Fibroblast of villous mesenchyme (primary cell): ENCODE measurements at regions not wholly inside any gene's neighbourhood (a gene's known extent, or its start where the extent isn't known, plus 50 kb on each side); places are given as distances from the start of the nearest gene placed in this dataset.

Experiments used
- DNase-seq: peaks from one replicate; pipeline ENCODE4 v3.0.0-alpha.2; 2010; ENCODE audit warnings: low read depth
- H3K4me3 ChIP-seq: 2 replicates; pipeline ENCODE4 v1.5.1; 2011; ENCODE audit warnings: low read depth, mild to moderate bottlenecking, low read length
- TF ChIP-seq, protein P1 (sequence below): IDR thresholded peaks from 2 replicates; pipeline ENCODE4 v1.5.1; 2012; ENCODE audit warnings: low read depth, mild to moderate bottlenecking, low read length; ENCODE audit not compliant: insufficient read depth

DNA sequence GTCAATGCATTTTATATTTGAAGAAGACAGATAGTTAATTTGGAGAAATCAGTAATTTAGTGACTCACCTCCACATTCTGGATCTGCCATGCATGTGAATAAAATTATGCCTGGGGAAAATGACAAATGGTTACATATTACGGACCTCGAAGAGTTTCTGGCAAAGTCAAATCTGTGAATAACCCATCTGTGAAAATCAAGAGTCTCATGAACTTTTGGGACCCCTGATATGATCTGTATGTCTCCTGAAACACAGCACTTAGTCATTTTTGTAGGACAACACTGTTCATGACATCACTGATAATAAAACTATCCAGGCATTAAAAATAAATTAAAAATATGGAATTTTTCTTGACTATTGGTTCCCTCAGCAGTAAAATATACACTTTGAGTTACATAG is 584.5 kb downstream of the TLE4 start:
- DNase-seq = no peak
- TF ChIP-seq, protein P1, sequence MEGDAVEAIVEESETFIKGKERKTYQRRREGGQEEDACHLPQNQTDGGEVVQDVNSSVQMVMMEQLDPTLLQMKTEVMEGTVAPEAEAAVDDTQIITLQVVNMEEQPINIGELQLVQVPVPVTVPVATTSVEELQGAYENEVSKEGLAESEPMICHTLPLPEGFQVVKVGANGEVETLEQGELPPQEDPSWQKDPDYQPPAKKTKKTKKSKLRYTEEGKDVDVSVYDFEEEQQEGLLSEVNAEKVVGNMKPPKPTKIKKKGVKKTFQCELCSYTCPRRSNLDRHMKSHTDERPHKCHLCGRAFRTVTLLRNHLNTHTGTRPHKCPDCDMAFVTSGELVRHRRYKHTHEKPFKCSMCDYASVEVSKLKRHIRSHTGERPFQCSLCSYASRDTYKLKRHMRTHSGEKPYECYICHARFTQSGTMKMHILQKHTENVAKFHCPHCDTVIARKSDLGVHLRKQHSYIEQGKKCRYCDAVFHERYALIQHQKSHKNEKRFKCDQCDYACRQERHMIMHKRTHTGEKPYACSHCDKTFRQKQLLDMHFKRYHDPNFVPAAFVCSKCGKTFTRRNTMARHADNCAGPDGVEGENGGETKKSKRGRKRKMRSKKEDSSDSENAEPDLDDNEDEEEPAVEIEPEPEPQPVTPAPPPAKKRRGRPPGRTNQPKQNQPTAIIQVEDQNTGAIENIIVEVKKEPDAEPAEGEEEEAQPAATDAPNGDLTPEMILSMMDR = no peak
- no peak overlapping the region for H3K4me3 ChIP-seq

DNA sequence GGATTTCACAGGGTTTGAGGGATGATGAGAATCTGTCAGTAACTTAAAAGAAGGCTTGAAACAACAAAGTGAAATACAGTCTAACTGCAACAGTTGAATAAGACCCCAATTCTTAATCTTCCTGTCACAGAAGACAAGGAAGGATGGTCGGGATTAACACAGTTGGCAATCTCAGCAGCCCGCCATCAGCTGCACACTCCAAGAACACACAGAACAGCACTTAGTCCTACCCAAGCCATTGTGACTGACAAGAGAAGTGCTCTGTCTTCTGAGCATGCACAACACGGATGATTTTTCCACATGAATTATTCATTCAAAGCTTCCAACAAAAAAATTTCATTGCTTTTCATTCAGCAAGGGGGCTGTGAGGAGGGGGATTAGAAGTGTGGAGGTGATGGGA is 576.1 kb downstream of the TLE4 start:
- TF ChIP-seq, protein P1 = no peak
- DNase-seq = no peak
- no peak overlapping the region for H3K4me3 ChIP-seq

DNA sequence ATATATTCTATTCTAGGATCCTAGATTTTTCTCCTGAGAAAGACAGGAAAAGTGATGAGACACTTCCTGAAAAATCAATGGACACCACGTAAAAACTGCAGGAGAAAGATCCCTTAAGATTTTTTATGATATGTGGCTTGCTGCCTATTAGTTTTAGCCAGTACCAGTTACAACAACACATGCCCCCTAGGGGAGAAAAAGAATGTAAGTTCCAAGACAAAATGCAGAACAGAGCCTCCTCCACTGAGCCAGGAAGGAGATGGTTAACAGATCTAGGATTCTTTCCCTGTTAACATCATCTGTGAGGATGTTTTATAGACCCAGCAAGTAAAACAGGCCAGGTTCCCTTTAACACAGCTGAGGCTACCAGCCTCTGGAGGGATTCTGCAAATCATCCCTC is 574.7 kb downstream of the TLE4 start:
- DNase-seq = peak; percentile 2
- TF ChIP-seq, protein P1 = no peak
- no peak overlapping the region for H3K4me3 ChIP-seq

DNA sequence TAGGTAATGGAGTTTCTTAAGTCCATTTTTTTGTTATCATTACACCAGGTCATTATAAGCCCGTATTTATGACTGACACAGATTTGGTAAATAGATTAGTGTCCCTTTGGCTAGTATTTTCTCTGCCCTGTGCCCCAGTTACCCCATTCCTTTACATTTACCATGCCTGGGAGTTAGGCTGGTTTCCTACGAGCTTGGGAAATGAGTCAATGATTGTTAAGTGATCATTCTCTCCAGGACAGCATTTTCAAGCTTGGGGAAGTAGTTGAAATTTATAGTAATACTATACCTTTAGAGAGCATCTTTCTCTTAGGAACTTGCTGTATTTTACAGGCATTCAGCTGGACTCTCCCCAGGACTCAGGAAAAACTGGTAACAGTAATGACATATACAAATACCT is 573.1 kb downstream of the TLE4 start:
- no peak overlapping the region for H3K4me3 ChIP-seq
- TF ChIP-seq, protein P1 = no peak
- DNase-seq = no peak

DNA sequence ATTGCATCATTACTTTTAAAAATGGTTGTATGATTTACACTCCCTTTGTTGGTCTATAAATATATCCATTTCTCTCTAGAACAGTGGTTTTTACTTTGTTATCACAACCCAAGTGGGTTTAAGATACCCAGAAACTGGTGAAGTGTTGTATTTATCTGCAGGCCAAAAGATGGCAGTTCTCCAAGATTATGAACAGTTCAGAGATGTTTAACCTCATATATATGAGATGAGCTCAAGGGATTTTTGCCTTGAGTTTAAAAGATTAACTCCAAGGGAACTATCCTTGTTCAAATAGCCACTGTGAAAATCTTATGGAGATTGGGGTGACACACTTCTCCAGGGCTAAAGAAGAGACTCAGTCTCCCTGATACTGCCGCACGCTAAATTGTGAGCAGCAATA is 572.6 kb downstream of the TLE4 start:
- DNase-seq = no peak
- TF ChIP-seq, protein P1 = no peak
- no peak overlapping the region for H3K4me3 ChIP-seq

DNA sequence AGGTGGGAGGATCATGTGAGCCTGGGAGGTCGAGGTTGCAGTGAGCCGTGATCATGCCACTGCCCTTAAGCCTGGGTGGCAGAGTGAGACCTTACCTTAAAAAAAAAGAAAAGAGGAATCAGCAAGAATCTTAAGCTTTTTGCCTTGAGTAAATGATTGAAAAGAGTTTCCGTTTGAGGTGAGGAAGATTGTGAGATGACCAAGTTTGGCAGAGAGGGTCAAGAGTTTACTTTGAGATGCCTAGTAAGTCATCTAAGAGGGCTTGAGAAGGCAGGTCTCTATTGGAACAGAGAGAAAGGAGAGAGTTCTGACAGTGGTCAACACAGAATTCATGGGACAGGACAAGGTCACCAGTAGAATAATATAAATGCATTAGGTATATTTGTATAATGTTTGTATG is 572.1 kb downstream of the TLE4 start:
- H3K4me3 ChIP-seq = no peak overlapping the region
- TF ChIP-seq, protein P1 = no peak

DNA sequence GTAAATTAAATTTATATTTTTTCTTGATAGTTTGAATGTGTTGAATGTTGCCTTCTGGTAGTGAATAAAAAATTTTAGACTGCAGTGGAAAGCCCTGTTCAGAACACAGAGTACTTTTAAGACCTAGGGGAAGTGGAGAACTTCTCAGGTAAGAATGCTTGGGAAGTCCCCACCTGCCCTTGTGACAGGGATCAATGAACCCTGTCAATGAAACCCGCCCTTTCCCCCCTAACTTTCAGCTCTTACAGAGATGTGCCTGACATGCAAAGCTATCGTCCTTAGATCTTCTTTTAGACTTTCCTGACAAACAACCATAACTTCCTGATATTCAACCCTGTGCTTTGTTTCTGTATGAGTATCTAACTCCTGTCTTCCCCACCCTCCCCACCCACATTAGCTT is 562.7 kb downstream of the TLE4 start:
- no peak for DNase-seq
- TF ChIP-seq, protein P1 = no peak
- H3K4me3 ChIP-seq = no peak overlapping the region

More for the DNA sequence above, 572.1 kb downstream of the TLE4 start:
- DNase-seq = no peak
